H9 (cell line): ENCODE measurements at regions not wholly inside any gene's neighbourhood (a gene's known extent, or its start where the extent isn't known, plus 50 kb on each side); places are given as distances from the start of the nearest gene placed in this dataset.

Experiments
- DNase-seq: peaks from one replicate; pipeline ENCODE4 v3.0.0-alpha.2; 2017
- H2AFZ ChIP-seq: one replicate; pipeline ENCODE4 v1.6.1; 2013; ENCODE audit warnings: mild to moderate bottlenecking, low read length, control low read depth, moderate library complexity
- H2AK5ac ChIP-seq: 2 replicates; pipeline ENCODE4 v1.6.1; 2013; ENCODE audit warnings: low read length, control low read depth, mixed read lengths; ENCODE audit not compliant: insufficient read length
- H2BK120ac ChIP-seq: one replicate; pipeline ENCODE4 v1.6.1; 2013; ENCODE audit warnings: low read depth, mild to moderate bottlenecking, low read length, control low read depth, inconsistent platforms; ENCODE audit not compliant: poor library complexity, severe bottlenecking
- H2BK12ac ChIP-seq: 2 replicates; pipeline ENCODE4 v1.6.1; 2013; ENCODE audit warnings: low read length, control low read depth, mixed read lengths, low read depth; ENCODE audit not compliant: insufficient read length
- H2BK15ac ChIP-seq: 2 replicates; pipeline ENCODE4 v1.6.1; 2013; ENCODE audit warnings: low read depth, low read length, control low read depth
- H2BK20ac ChIP-seq: one replicate; pipeline ENCODE4 v1.6.1; 2013; ENCODE audit warnings: low read depth, mild to moderate bottlenecking, low read length, control low read depth, inconsistent platforms; ENCODE audit not compliant: poor library complexity, severe bottlenecking
- H2BK5ac ChIP-seq: 2 replicates; pipeline ENCODE4 v1.6.1; 2013; ENCODE audit warnings: low read length, control low read depth, mixed read lengths; ENCODE audit not compliant: insufficient read length
- H3K14ac ChIP-seq: 2 replicates; pipeline ENCODE4 v1.6.1; 2013; ENCODE audit warnings: low read length, control low read depth; ENCODE audit not compliant: insufficient read depth
- H3K18ac ChIP-seq: 2 replicates; pipeline ENCODE4 v1.6.1; 2013; ENCODE audit warnings: low read depth, mild to moderate bottlenecking, mixed read lengths, low read length, control low read depth; ENCODE audit not compliant: insufficient read length
- H3K23ac ChIP-seq: 2 replicates; pipeline ENCODE4 v1.6.1; 2013; ENCODE audit warnings: low read length, control low read depth, mixed read lengths, low read depth; ENCODE audit not compliant: insufficient read length
- H3K23me2 ChIP-seq: 2 replicates; pipeline ENCODE4 v1.6.1; 2013; ENCODE audit warnings: low read depth, mild to moderate bottlenecking, mixed read lengths, low read length, control low read depth; ENCODE audit not compliant: insufficient read length, poor library complexity, severe bottlenecking
- H3K27ac ChIP-seq: 2 replicates; pipeline ENCODE4 v1.5.1; 2013; ENCODE audit warnings: low read length, control low read depth, mixed read lengths, low read depth; ENCODE audit not compliant: insufficient read length
- H3K27me3 ChIP-seq: 2 replicates; pipeline ENCODE4 v1.6.1; 2013; ENCODE audit warnings: low read length, control low read depth, inconsistent platforms; ENCODE audit not compliant: insufficient read depth
- H3K4ac ChIP-seq: 2 replicates; pipeline ENCODE4 v1.6.1; 2013; ENCODE audit warnings: low read depth, mild to moderate bottlenecking, control low read depth, inconsistent platforms, low read length, moderate library complexity
- H3K4me1 ChIP-seq: 2 replicates; pipeline ENCODE4 v1.6.1; 2013; ENCODE audit warnings: low read length, control low read depth, inconsistent platforms; ENCODE audit not compliant: insufficient read depth
- H3K4me2 ChIP-seq: 2 replicates; pipeline ENCODE4 v1.6.1; 2013; ENCODE audit warnings: low read length, control low read depth, mixed read lengths; ENCODE audit not compliant: insufficient read length, insufficient read depth
- H3K56ac ChIP-seq: 2 replicates; pipeline ENCODE4 v1.6.1; 2013; ENCODE audit warnings: low read depth, mild to moderate bottlenecking, mixed read lengths, low read length, control low read depth; ENCODE audit not compliant: insufficient read length
- H3K79me1 ChIP-seq: 2 replicates; pipeline ENCODE4 v1.6.1; 2013; ENCODE audit warnings: low read depth, mild to moderate bottlenecking, moderate library complexity, low read length, control low read depth, inconsistent platforms; ENCODE audit not compliant: insufficient read depth, poor library complexity, severe bottlenecking
- H3K79me2 ChIP-seq: 2 replicates; pipeline ENCODE4 v1.6.1; 2013; ENCODE audit warnings: low read length, control low read depth, inconsistent platforms; ENCODE audit not compliant: insufficient read depth
- H3K9ac ChIP-seq: 2 replicates; pipeline ENCODE4 v1.6.1; 2013; ENCODE audit warnings: low read length, control low read depth, mixed read lengths; ENCODE audit not compliant: insufficient read length; ENCODE audit errors: extremely low read depth
- H3K9me3 ChIP-seq: one replicate; pipeline ENCODE4 v1.6.1; 2013; ENCODE audit warnings: low read depth, low read length, inconsistent platforms; ENCODE audit not compliant: control insufficient read depth
- H3T11ph ChIP-seq: one replicate; pipeline ENCODE4 v1.6.1; 2013; ENCODE audit warnings: mild to moderate bottlenecking, low read length, control low read depth, inconsistent platforms
- H4K20me1 ChIP-seq: one replicate; pipeline ENCODE4 v1.6.1; 2013; ENCODE audit not compliant: control insufficient read depth, insufficient read length, insufficient read depth
- H4K5ac ChIP-seq: 2 replicates; pipeline ENCODE4 v1.6.1; 2013; ENCODE audit warnings: low read depth, mild to moderate bottlenecking, mixed read lengths, low read length, control low read depth; ENCODE audit not compliant: insufficient read length
- H4K8ac ChIP-seq: replicated peaks from 2 replicates; pipeline ENCODE4 v1.6.1; 2013; ENCODE audit warnings: low read length, control low read depth, mixed read lengths, low read depth; ENCODE audit not compliant: insufficient read length
- H4K91ac ChIP-seq: 2 replicates; pipeline ENCODE4 v1.6.1; 2013; ENCODE audit warnings: low read depth, mild to moderate bottlenecking, moderate library complexity, mixed read lengths, low read length, control low read depth; ENCODE audit not compliant: insufficient read length
- H3K27ac Mint-ChIP-seq, 3 experiments: 2 replicates in 2 of 3; 3 replicates in 1 of 3; pipeline ENCODE4 v1.8.0; 2020 to 2021; ENCODE audit warnings: mixed read lengths in 3 of 3, mild to moderate bottlenecking in 1 of 3, moderate library complexity in 1 of 3
- H3K27me3 Mint-ChIP-seq: 2 replicates; pipeline ENCODE4 v1.8.0; 2021; ENCODE audit warnings: low read depth, mild to moderate bottlenecking, moderate library complexity, mixed read lengths
- H3K36me3 Mint-ChIP-seq, 3 experiments: 2 replicates in 2 of 3; 3 replicates in 1 of 3; pipeline ENCODE4 v1.8.0; 2020 to 2021; ENCODE audit warnings: low read depth in 3 of 3, mixed read lengths in 3 of 3; ENCODE audit not compliant: insufficient read depth in 1 of 3
- H3K4me1 Mint-ChIP-seq, 2 experiments: 2 replicates each; pipeline ENCODE4 v1.8.0; 2020; ENCODE audit warnings: mixed read lengths in 2 of 2
- H3K4me3 Mint-ChIP-seq, 2 experiments: 2 replicates in 1 of 2; 3 replicates in 1 of 2; pipeline ENCODE4 v1.8.0; 2020 to 2021; ENCODE audit warnings: mild to moderate bottlenecking in 2 of 2, mixed read lengths in 2 of 2, moderate library complexity in 1 of 2
- H3K9me3 Mint-ChIP-seq, 2 experiments: 2 replicates in 1 of 2; 3 replicates in 1 of 2; pipeline ENCODE4 v1.8.0; 2020; ENCODE audit warnings: mild to moderate bottlenecking in 2 of 2, mixed read lengths in 2 of 2, moderate library complexity in 1 of 2
- WGBS: extraction: QIAGEN DNeasy Blood & Tissue Kit; methylation state at CpG from one replicate; pipeline ENCODE4 v1.1.7; 2013; ENCODE audit warnings: missing lambda C conversion rate, low lambda C conversion rate, mixed read lengths; ENCODE audit not compliant: insufficient read length; ENCODE audit errors: extremely low coverage; 5-methylcytosine and 5-hydroxymethylcytosine counted together
- TF ChIP-seq, protein P1 (sequence below): fragments of 200-600 bp; sonication (generic); conservative IDR thresholded peaks from 3 replicates; pipeline ENCODE4 v1.8.0; 2021; ENCODE audit warnings: antibody characterized with exemption, mild to moderate bottlenecking

DNA sequence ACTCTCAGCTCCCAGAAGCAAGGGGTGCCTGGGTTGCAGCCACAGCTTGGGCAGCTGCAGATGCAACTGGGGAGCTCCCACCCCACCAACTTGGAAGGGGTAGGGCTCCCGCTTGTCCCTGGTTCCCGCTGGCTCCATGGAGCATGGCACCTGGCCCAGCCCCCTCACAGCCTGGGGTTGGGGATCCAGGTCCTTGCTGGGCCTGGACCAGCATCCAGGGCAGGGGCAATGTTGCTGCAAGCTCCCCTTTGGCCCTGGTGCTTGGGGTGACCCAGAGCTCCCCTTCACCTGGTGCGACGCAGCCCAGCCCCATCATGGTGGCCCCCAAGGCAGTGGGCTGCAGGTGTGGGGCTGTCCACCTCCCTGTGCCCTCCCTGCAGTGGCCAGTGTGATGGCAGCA lies 99.6 kb upstream of the FRMD4B start:
- H3K4ac ChIP-seq = no peak overlapping the region
- H2AK5ac ChIP-seq = no peak overlapping the region
- no peak overlapping the region for H3K14ac ChIP-seq
- no peak overlapping the region for H2BK5ac ChIP-seq
- H3K4me1 Mint-ChIP-seq = peaks cover 4 to 5% of the 10 kb centered on the region in 2 experiments
- peaks cover 9% of the 10 kb centered on the region in 2 experiments for H3K9me3 Mint-ChIP-seq
- TF ChIP-seq, protein P1, sequence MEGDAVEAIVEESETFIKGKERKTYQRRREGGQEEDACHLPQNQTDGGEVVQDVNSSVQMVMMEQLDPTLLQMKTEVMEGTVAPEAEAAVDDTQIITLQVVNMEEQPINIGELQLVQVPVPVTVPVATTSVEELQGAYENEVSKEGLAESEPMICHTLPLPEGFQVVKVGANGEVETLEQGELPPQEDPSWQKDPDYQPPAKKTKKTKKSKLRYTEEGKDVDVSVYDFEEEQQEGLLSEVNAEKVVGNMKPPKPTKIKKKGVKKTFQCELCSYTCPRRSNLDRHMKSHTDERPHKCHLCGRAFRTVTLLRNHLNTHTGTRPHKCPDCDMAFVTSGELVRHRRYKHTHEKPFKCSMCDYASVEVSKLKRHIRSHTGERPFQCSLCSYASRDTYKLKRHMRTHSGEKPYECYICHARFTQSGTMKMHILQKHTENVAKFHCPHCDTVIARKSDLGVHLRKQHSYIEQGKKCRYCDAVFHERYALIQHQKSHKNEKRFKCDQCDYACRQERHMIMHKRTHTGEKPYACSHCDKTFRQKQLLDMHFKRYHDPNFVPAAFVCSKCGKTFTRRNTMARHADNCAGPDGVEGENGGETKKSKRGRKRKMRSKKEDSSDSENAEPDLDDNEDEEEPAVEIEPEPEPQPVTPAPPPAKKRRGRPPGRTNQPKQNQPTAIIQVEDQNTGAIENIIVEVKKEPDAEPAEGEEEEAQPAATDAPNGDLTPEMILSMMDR = no peak
- H3K18ac ChIP-seq = no peak overlapping the region
- no peak overlapping the region for H3K23ac ChIP-seq
- H3K36me3 Mint-ChIP-seq = peaks cover 6 to 10% (median 9%) of the 10 kb centered on the region in 3 experiments
- H3K27ac Mint-ChIP-seq = no peak overlapping the region
- no peak overlapping the region for H3T11ph ChIP-seq
- H3K56ac ChIP-seq = no peak overlapping the region
- H3K4me3 Mint-ChIP-seq = no peak overlapping the region
- DNase-seq = no peak
- H2BK120ac ChIP-seq = no peak overlapping the region
- no peak overlapping the region for H3K4me2 ChIP-seq
- no peaks in the 10 kb centered on the region for H3K23me2 ChIP-seq
- H3K27ac ChIP-seq = no peak overlapping the region
- H2BK12ac ChIP-seq = no peak overlapping the region
- no peak overlapping the region for H2BK15ac ChIP-seq
- H4K20me1 ChIP-seq = no peaks in the 10 kb centered on the region
- H3K9me3 ChIP-seq = no peaks in the 10 kb centered on the region
- H3K27me3 ChIP-seq = no peaks in the 10 kb centered on the region
- H4K8ac ChIP-seq = no peak overlapping the region
- no peak overlapping the region for H4K5ac ChIP-seq
- peaks cover 1% of the 10 kb centered on the region; the same call in 1 of the 2 replicates for H3K4me1 ChIP-seq
- no peak overlapping the region for H4K91ac ChIP-seq
- no peaks in the 10 kb centered on the region for H3K79me1 ChIP-seq
- H3K79me2 ChIP-seq = no peaks in the 10 kb centered on the region
- WGBS = no CpG with 5 or more reads among the region's 4 CpGs
- no peak overlapping the region for H2AFZ ChIP-seq
- H2BK20ac ChIP-seq = no peak overlapping the region
- H3K27me3 Mint-ChIP-seq = peaks cover 4% of the 10 kb centered on the region; the same call in 1 of the 2 replicates
- H3K9ac ChIP-seq = no peak overlapping the region
